ENCODE measurements at regions not wholly inside any gene's neighbourhood (a gene's known extent, or its start where the extent isn't known, plus 50 kb on each side); places are given as distances from the start of the nearest gene placed in this dataset.

GRCh38 chr4:29867412-29867811, 852.8 kb upstream of the PCDH7 start:
- TF ChIP-seq CTCF (conservative IDR thresholded peaks at IDR 0.05; ENCODE audit: low read length), result no peak
- H3K4me3 ChIP-seq (ENCODE audit: low read length), result no peak overlapping the region
- no peak for DNase-seq (ENCODE audit: low read depth)

DNA sequence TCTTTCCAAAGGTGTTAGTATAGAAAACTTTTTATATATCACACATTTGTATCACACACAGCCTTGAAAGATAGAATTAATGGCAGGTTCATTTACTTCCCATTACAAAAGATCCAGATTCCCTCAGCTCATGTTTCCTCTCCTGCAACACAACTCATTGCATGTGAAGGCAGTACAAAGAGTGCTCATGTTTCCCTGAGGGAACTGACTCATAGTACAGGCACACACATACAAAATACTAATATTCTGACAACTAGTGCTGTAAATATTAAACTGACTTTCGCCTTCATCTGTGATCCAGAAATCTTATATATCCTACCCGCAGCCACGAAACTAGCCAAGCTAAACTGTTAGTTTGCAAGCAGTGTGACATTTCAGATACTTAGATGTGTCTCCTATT, 819.8 kb upstream of the PCDH7 start:
- no peak for DNase-seq (ENCODE audit: low read depth)
- H3K4me3 ChIP-seq (ENCODE audit: low read length), result no peak overlapping the region
- TF ChIP-seq CTCF (conservative IDR thresholded peaks at IDR 0.05; ENCODE audit: low read length), result no peak

DNA sequence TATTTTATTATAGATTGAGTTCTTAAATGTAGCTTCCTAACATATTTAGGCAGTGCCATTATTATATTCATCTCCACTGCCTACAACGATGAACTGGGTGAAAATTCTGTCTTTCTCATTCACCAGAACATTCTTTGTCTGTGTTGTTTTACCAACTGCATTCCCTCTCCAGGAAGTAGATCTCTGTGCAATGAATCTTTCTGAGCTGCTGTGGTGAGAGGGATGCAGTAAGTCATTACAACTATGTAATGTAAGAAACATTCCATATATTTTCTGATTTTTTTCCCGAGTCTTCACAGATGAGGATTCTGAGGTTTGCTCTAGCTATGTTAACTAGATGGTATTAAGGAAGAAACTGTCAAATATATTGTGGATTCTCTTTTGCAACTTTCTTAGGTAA, 811.9 kb upstream of the PCDH7 start:
- H3K4me3 ChIP-seq (ENCODE audit: low read length), result no peak overlapping the region
- no peak for DNase-seq (ENCODE audit: low read depth)
- no peak for TF ChIP-seq CTCF (conservative IDR thresholded peaks at IDR 0.05; ENCODE audit: low read length)

DNA sequence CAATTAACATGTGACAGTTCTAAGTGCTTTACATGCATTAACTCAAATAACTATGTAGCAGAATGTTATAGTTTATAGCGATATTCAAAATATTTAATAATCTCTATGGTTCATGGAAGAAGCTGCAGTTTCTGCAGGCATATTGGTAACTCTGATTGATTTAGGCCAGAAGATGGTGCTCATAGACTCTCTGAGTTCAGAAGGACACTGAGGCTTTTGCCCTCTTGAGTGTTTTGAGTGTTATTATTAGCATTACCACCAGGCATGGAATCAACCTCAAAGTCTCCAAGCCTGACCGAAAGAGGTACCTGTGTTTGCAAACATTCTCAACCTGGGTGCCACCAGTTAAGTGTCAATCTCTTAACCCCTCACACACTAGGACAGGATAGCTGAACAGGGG, 792.3 kb upstream of the PCDH7 start:
- no peak overlapping the region for H3K4me3 ChIP-seq (ENCODE audit: low read length)
- no peak for DNase-seq (ENCODE audit: low read depth)
- no peak for TF ChIP-seq CTCF (conservative IDR thresholded peaks at IDR 0.05; ENCODE audit: low read length)

GRCh38 chr4:29948451-29948850, 771.7 kb upstream of the PCDH7 start:
- no peak for DNase-seq (ENCODE audit: low read depth)
- TF ChIP-seq CTCF (conservative IDR thresholded peaks at IDR 0.05; ENCODE audit: low read length), result no peak

GRCh38 chr4:29948858-29949257, 771.3 kb upstream of the PCDH7 start:
- no peak for TF ChIP-seq CTCF (conservative IDR thresholded peaks at IDR 0.05; ENCODE audit: low read length)
- DNase-seq (ENCODE audit: low read depth), result no peak
- no peak overlapping the region for H3K4me3 ChIP-seq (ENCODE audit: low read length)

More at GRCh38 chr4:29948451-29948850, 771.7 kb upstream of the PCDH7 start:
- H3K4me3 ChIP-seq (ENCODE audit: low read length), result no peak overlapping the region

GRCh38 chr4:29966386-29966785, 753.8 kb upstream of the PCDH7 start:
- no peak for DNase-seq (ENCODE audit: low read depth)
- no peak for TF ChIP-seq CTCF (conservative IDR thresholded peaks at IDR 0.05; ENCODE audit: low read length)
- H3K4me3 ChIP-seq (ENCODE audit: low read length), result no peak overlapping the region

Data from AG10803 (cell line).